OCI-LY3 (cell line): ENCODE measurements at regions not wholly inside any gene's neighbourhood (a gene's known extent, or its start where the extent isn't known, plus 50 kb on each side); places are given as distances from the start of the nearest gene placed in this dataset.

Experiments
- EZH2phosphoT487 ChIP-seq: fragments of 200-600 bp; shearing (Covaris generic); IDR thresholded peaks from 2 replicates; pipeline ENCODE4 v1.6.1; 2018; ENCODE audit warnings: antibody characterized with exemption, mixed run types, low read depth
- TF ChIP-seq, protein P1 (sequence below): fragments of 200-600, 300-600 bp; sonication (generic); IDR thresholded peaks from 2 replicates; pipeline ENCODE4 v1.5.1; 2014; ENCODE audit warnings: antibody characterized with exemption, low read length, low read depth

DNA sequence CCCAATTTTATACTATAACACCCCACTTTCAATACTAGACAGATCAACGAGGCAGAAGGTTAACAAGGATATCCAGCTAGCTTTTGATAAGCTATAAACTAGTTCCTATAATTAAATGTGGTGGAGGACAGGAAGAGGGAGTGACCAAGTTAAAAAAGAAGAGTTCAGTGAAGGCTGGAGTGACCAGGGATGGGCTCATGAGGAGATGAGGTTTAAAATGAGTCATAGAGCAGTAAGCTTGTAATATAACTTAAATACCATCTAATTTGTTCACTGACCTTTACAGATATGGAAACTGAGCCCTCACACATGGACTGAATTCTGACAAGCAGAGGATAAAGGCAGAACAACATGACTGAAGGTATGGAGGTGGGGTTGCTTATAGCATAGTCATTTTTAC, 284.5 kb downstream of the SPATA31D1 start:
- TF ChIP-seq, protein P1, sequence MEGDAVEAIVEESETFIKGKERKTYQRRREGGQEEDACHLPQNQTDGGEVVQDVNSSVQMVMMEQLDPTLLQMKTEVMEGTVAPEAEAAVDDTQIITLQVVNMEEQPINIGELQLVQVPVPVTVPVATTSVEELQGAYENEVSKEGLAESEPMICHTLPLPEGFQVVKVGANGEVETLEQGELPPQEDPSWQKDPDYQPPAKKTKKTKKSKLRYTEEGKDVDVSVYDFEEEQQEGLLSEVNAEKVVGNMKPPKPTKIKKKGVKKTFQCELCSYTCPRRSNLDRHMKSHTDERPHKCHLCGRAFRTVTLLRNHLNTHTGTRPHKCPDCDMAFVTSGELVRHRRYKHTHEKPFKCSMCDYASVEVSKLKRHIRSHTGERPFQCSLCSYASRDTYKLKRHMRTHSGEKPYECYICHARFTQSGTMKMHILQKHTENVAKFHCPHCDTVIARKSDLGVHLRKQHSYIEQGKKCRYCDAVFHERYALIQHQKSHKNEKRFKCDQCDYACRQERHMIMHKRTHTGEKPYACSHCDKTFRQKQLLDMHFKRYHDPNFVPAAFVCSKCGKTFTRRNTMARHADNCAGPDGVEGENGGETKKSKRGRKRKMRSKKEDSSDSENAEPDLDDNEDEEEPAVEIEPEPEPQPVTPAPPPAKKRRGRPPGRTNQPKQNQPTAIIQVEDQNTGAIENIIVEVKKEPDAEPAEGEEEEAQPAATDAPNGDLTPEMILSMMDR: no peak
- no peak for TF ChIP-seq EZH2phosphoT487
